HepG2 (cell line): ENCODE measurements at regions not wholly inside any gene's neighbourhood (a gene's known extent, or its start where the extent isn't known, plus 50 kb on each side); places are given as distances from the start of the nearest gene placed in this dataset.

Experiments used
- ATAC-seq: fragments of 200-7000 bp; cut with Tn5 transposase; 3 replicates; pipeline ENCODE4 v1.9.1; 2020; ENCODE audit warnings: mild to moderate bottlenecking, moderate library complexity
- BruUV-seq: library from RNA; stranded (reverse); fragments of 400-500 nt; replicated peaks from 2 replicates; lab custom pipeline; 2021; lab: Mats Ljungman, UMichigan
- CTCF ChIA-PET: fragments of 300-600 bp; formaldehyde crosslinking; extraction: SDS; loops from one replicate; lab custom pipeline; 2021; ENCODE audit warnings: low total read pairs, inconsistent platforms, low intra/inter-chr PET ratio; lab: Yijun Ruan, JAX
- POLR2A ChIA-PET: fragments of 350-600 bp; sonication (Branson Sonifier 250); formaldehyde crosslinking; loops from one replicate; lab custom pipeline; 2020; ENCODE audit warnings: antibody characterized with exemption, inconsistent platforms; lab: Yijun Ruan, JAX
- DNase-seq: peaks from one replicate; pipeline ENCODE4 v3.0.0-alpha.2; 2015; ENCODE audit warnings: low spot score
- FAIRE-seq: peaks from 3 replicates; lab custom pipeline; 2011; peaks lifted over from hg19 to GRCh38; lab: Jason Lieb, UNC
- H2AFZ ChIP-seq: one replicate; pipeline ENCODE4 v1.6.1; 2011; ENCODE audit warnings: low read length, inconsistent platforms
- H3K27ac ChIP-seq: fragments of 300-600 bp; 3 replicates; pipeline ENCODE4 v1.8.0; 2011; ENCODE audit warnings: mixed run types, mild to moderate bottlenecking, mixed read lengths, low read length, inconsistent platforms; ENCODE audit not compliant: insufficient read depth; ENCODE audit errors: extremely low read length
- H3K27me3 ChIP-seq, 2 experiments: fragments of 200-600 bp in 1 of 2; 2 replicates in 1 of 2; 3 replicates in 1 of 2; pipeline versions ENCODE4 v1.6.0 to v1.8.0; 2011; ENCODE audit warnings: low read length in 2 of 2, mild to moderate bottlenecking in 2 of 2, moderate library complexity in 2 of 2, inconsistent platforms in 1 of 2; ENCODE audit not compliant: insufficient read depth in 2 of 2, control insufficient read depth in 1 of 2
- H3K36me3 ChIP-seq, 2 experiments: fragments of 200-600 bp in 1 of 2; replicated peaks in 1 of 2; 2 replicates in 1 of 2; 3 replicates in 1 of 2; pipeline versions ENCODE4 v1.5.1 to v1.8.0; 2011; ENCODE audit warnings: low read length in 2 of 2, inconsistent platforms in 1 of 2; ENCODE audit not compliant: insufficient read depth in 2 of 2, control insufficient read depth in 1 of 2
- H3K4me1 ChIP-seq: 2 replicates; pipeline ENCODE4 v1.5.1; 2012; ENCODE audit warnings: low read length, inconsistent platforms; ENCODE audit not compliant: insufficient read depth
- H3K4me2 ChIP-seq: 2 replicates; pipeline ENCODE4 v1.6.0; 2011; ENCODE audit warnings: low read depth, low read length, inconsistent platforms
- H3K4me3 ChIP-seq, 3 experiments: fragments of 200-600 bp in 1 of 3; sonication (generic), shearing (Covaris generic) in 1 of 3; replicated peaks in 1 of 3; 2 replicates each; pipeline ENCODE4 v1.5.1; 2011 to 2016; ENCODE audit warnings: low read length in 3 of 3, inconsistent platforms in 2 of 3, low read depth in 2 of 3, mild to moderate bottlenecking in 2 of 3, control low read depth in 1 of 3, mixed read lengths in 1 of 3; ENCODE audit not compliant: insufficient read depth in 1 of 3
- H3K79me2 ChIP-seq: one replicate; pipeline ENCODE4 v1.6.1; 2011; ENCODE audit warnings: low read length, inconsistent platforms; ENCODE audit not compliant: insufficient read depth
- H3K9ac ChIP-seq: 2 replicates; pipeline ENCODE4 v1.6.0; 2011; ENCODE audit warnings: mild to moderate bottlenecking, low read depth, low read length, inconsistent platforms; ENCODE audit not compliant: insufficient read depth
- H3K9me3 ChIP-seq: 2 replicates; pipeline ENCODE4 v1.5.1; 2012; ENCODE audit warnings: mild to moderate bottlenecking, low read length
- H4K20me1 ChIP-seq: 2 replicates; pipeline ENCODE4 v1.6.0; 2011; ENCODE audit warnings: inconsistent platforms, mild to moderate bottlenecking, low read length, moderate library complexity; ENCODE audit not compliant: insufficient read depth
- MAX ChIP-seq: IDR thresholded peaks from 2 replicates; pipeline ENCODE4 v1.6.1; 2012; ENCODE audit warnings: inconsistent platforms
- ZHX2 ChIP-seq, 2 experiments: sonication (generic) in 1 of 2; formaldehyde crosslinking in 1 of 2; IDR thresholded peaks; 2 replicates each; pipeline versions ENCODE4 v1.6.1 to v1.9.0; 2014 to 2022; ENCODE audit warnings: antibody characterized with exemption in 1 of 2, borderline replicate concordance in 1 of 2, inconsistent platforms in 1 of 2, low read depth in 1 of 2, missing genetic modification reagents in 1 of 2
- ZNF629 ChIP-seq: sonication (generic); formaldehyde crosslinking; conservative IDR thresholded peaks from 2 replicates; pipeline ENCODE4 v1.5.0; 2020; ENCODE audit warnings: missing genetic modification reagents
- ZNF879 ChIP-seq: sonication (generic); formaldehyde crosslinking; IDR thresholded peaks from 2 replicates; pipeline ENCODE4 v1.8.1; 2023; ENCODE audit warnings: missing genetic modification reagents
- WGBS: methylation state at CpG from one replicate; pipeline ENCODE4 v1.1.6; 2017; ENCODE audit warnings: low lambda C conversion rate; 5-methylcytosine and 5-hydroxymethylcytosine counted together
- in situ Hi-C: cut with HindIII; loops from 2 replicates; pipeline ENCODE4 v1.10.0; 2017; ENCODE audit warnings: low pct_unique_long_range_greater_than_20kb; ENCODE audit not compliant: extremely low pct_ligation_motif_present
- intact Hi-C: fragments of 100-400 bp; cut with micrococcal nuclease; formaldehyde crosslinking; loops from one replicate; pipeline ENCODE4 v1.10.0; 2022; ENCODE audit not compliant: unreplicated experiment

- in situ Hi-C loops (no loop called here), intact Hi-C loops (no loop called here)
- WGBS: no CpG with 5 or more reads among the region's 1 CpG
- no peaks in the 10 kb centered on the region for H3K4me1 ChIP-seq
- no peak overlapping the region for H2AFZ ChIP-seq
- no peaks in the 10 kb centered on the region for H3K79me2 ChIP-seq
- ChIA-PET POLR2A (no interaction called here), CTCF (no interaction called here)
- no peaks in the 10 kb centered on the region for H3K9me3 ChIP-seq
- ATAC-seq (no peak), FAIRE-seq (no peak)
- no peaks in the 10 kb centered on the region for H4K20me1 ChIP-seq
- peaks cover 6 to 42% of the 10 kb centered on the region in 2 experiments; a peak in 4 of 5 replicates for H3K27me3 ChIP-seq
- H3K4me2 ChIP-seq: no peak overlapping the region
- no peak overlapping the region for H3K4me3 ChIP-seq
- H3K36me3 ChIP-seq: no peaks in the 10 kb centered on the region
- no peak overlapping the region for H3K9ac ChIP-seq
- H3K27ac ChIP-seq: no peak overlapping the region
- no peak for TF ChIP-seq ZHX2 (IDR thresholded peaks at IDR 0.05; ENCODE audit: low read depth)
- TF ChIP-seq ZHX2 (CRISPR knock-in tag; IDR thresholded peaks at IDR 0.05; ENCODE audit: borderline replicate concordance): no peak
- TF ChIP-seq ZNF629 (CRISPR knock-in tag): 0 out of 2 replicates have a peak, but pooled peaks have one; percentile 42
- TF ChIP-seq MAX: no peak
- TF ChIP-seq ZNF879 (CRISPR knock-in tag): no peak
- TF ChIP-seq, all 625 proteins: peak for 1
- no TSS peak for BruUV-seq
- DNase-seq: no peak
Observed at GRCh38 chr12:113667095-113667494, 195.4 kb upstream of the LHX5 start.
